GM19351 (cell line): ENCODE measurements at regions not wholly inside any gene's neighbourhood (a gene's known extent, or its start where the extent isn't known, plus 50 kb on each side); places are given as distances from the start of the nearest gene placed in this dataset.
A peak's percentile ranks its signal among the peaks of the same experiment; 100 is the strongest.

Experiments used
- ATAC-seq: cut with Tn5 transposase; IDR thresholded peaks from one replicate; pipeline ENCODE4 v1.9.1; 2021; ENCODE audit warnings: mild to moderate bottlenecking, moderate library complexity; ENCODE audit not compliant: unreplicated experiment

DNA sequence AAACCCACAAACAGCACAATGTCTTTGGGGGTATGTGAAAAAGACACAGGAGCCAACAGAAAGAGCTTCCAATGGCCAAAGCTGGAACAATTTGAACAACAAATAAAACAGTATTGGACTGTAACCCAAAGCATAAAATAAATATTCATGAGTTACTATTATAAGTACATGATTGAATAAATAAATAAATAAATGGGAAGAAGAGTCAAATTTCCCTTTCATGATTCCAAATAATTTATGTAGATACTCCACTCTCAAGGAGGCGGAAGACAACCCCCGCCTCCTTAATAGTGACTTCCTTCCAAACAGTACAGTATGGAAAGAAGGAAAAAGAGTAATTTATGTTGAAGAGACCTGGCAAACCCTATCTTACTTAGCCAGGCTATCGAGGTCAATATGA is 124.4 kb upstream of the P2RY1 start:
- ATAC-seq: no peak

DNA sequence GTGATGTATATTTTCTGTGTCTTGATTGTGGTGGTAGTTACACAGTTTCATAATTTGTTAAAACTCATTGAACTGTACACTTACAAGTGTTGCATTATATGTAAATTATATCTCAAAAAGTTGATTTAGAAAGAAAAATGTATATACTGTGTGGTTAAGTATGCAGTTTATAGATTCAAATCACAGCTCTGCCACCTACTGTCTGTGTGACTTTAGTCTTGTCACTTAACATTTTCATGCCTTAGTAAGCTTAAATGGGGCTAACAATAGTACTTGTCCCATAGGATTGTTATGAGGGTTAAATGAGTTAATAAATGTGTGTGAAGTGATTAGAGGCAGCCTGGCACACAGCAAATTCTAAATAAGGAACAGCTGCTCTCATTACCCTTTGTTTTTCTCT is 120.9 kb upstream of the P2RY1 start:
- ATAC-seq: no peak

DNA sequence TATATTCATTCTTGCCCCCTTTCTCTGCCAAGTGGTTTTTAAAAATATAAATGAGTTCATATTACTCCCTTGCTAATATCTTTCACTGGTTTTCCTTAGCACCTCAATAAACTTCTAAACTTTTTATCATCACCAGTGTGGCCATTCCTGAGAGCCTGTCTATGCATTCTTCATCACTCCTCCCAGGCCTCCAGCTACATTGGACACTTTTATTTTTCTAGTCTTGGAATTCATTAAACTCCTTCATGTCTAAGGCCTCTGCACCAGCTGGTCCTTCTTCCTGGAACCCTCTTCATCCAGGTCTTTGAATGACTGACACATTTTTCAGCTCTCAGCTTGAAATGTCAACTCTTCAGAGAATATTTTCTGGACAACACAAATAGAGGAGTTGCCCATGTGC is 120.4 kb upstream of the P2RY1 start:
- ATAC-seq: no peak

DNA sequence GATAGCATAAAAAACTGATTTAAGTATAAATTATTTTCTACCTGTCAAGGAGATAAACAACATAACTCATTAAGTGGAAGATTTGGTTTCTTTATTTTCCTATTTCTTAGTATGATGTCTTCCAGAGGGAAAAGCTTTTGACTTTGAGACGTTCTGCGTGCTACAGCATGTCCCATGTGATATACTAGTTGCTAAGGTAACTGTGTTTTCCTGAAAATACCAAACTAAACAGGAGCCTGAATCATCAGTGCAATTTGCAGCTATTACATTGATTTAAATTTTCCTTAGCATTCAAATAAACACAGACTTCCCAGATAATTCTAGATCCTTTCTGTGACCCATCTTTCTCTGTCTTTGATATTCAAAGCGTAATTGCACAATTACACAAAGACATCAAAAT is 117.7 kb upstream of the P2RY1 start:
- no peak for ATAC-seq

DNA sequence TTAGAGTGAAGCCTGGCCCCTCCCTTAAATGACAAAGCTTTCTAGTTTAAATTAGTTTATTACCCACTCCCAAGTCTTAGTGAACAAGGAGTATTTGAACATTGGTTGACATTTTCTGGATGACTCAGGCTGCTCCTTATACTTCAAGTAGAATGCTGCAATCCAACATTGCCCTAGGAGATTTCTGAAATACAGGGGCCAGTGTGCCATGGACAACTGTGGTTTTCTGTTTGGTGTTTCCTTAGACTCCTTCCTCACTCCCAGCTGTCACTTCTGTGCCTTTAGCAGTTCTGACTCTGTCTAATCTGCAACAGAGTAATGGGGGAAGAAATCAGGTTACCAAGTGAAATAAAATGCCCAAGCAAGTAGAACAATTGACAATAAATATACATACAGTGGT is 116.1 kb upstream of the P2RY1 start:
- ATAC-seq: no peak

DNA sequence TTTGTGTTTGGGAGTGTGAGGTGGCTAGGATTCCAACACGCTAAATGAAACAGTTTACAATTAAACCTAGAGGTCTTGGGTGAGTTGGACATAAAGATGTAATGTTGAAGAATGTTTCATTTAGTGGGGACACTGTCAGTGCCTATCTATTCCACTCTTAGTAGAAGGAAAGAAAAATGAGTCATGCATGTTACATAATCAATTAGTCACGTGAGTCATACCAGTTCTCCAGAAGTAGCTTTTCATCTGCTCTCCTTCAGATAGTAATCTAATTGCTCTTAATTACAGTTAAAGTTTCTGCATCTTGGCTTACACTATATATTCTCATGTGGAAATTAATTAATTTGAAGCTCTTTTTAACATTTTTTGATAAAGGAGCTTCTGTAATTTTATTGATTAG is 115.7 kb upstream of the P2RY1 start:
- ATAC-seq: no peak

DNA sequence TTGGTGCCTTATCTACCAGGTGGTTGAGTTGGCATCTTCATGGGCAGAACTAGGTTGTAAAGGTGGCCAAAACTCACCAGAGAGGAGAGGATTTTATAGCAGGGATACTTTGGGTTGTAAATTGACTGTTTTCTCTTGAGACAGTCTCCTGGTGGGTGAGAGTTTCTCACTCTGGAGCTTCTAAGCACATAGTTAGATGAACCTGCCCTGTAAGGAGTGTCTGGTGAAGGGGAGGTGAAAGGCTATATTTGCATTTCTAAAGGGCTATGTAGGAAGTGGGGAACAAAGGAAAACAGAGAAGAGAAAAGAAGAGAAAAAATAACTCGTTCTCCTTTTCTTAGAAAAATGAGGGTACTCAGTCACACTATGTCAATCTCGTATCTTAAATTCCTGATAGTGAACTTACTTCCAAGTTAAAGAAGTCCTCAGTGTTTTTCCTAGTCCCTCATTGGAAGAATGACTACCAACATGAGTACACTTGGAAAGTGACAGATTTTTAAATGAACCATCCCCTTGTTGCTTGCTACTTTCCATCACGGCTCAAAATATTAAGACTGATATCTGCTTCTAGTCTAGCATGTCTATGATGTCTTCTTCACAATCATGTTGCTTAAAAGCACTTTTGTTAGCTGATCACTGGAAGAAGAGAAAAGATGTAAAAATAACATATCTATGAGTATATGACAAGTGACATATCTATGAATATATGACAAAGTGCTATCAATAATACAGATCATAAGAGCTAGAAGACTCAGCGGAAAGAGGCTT is 113.8 kb upstream of the P2RY1 start:
- ATAC-seq: no peak

DNA sequence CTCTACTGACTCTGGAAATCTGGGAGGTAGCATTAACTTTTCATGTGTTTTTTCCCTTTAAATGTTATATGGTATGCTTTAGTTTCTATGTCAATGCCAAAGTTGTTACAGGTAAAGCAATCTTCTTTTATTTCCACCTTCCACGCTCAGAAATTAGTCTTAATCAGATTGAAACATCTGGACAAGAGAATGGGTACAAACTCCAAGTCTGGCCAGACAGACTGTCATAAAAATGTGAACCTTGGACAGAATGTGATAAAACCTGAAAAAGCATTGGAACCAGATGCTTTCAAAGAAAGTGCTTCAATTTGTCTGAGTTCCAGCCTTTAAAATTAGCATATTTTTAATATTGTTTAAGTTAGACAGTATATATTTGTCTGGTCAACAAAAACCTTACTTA is 110.7 kb upstream of the P2RY1 start:
- ATAC-seq: no peak

DNA sequence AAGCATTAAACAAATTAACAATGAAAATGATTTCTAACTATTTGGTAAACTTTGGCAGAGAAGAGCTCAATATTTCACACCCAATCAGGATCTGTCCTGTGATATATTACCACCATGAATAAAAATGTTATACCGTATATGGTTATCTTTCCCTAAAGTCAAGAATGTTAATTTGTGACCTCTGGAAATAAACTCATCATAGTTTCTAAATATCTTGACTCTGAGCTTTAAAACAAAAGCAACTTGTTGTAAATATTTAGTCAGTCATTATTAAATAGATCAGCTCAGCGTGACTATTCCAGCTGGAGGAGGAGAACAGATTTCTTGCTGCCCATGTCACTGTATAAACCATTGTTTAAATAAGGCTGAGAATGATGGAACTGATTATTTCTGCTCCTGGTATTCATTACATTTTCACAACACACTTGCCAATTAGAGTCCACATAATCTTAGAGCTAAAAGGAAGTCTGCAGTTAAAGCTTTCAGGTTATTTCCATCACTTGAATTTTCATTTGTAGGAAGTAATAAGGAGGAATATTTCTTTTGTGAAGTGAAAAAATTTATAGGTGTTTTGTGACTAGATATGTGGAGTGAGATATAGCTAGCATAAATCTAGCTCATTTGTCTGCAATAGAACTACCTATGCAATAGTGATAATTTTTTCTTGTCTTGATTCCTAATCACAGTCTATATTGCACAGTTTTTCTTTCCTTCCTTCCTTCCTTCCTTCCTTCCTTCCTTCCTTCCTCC is 106.5 kb upstream of the P2RY1 start:
- ATAC-seq: no peak

DNA sequence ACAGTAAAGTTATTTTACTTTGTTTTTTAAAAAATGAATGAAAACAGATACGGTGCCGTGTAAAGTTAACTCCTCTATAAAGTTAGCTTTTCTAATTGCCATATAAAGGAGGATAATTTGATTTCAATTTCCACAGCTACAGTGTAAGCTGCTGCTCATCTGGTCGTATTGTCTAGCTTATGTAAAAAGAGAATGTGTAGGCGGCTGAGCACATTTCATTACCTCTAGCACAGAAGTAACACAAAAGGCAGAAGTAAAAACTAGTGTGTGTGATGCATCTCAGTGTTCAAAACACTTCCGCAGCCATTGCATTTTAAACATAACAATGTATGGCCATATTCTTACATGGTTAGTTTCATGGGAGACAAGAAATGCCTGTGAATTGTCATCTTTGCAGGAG is 105.0 kb upstream of the P2RY1 start:
- ATAC-seq: peak; percentile 80

DNA sequence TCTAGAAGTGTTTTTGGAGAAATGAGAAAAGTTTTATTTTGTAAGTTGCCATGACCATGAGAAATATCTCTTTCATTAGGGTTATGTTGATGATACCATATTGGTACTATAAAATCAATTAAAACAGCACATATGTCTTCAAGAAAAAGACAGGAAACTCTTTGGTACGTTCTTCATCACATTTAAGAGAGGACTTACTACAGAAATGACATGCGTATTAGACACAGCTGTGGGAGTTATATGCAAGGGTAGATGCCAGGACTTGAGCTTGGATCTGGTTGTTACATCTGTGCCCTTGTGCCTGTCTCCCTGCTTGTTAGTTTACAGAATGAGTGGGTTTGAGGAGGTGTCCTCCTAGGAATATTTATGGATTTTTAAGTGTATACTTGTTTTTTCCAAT is 103.4 kb upstream of the P2RY1 start:
- ATAC-seq: no peak

DNA sequence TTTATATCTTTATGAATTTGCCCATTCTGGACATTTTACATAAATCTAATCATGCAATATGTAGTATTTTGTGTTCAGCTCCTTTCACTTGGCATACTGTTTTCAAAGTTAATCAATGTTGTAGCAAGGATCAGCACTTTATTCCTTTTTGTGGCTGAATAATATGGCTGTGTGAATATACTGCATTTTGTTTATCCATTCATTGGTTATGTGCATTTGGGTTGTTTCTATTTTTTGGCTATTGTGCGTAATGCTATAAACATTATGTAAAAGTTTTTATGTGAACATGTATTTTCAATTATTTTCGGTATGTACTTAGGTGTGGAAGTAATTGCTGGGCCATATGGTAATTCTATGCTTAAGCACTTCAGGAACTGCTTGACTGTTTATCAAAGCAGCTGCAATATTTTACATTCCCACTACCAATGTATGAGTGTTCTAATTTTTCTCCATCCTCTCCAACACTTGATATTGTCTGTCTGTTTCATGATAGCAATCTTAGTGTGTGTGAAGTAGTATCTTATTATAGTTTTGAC is 101.3 kb upstream of the P2RY1 start:
- ATAC-seq: no peak

DNA sequence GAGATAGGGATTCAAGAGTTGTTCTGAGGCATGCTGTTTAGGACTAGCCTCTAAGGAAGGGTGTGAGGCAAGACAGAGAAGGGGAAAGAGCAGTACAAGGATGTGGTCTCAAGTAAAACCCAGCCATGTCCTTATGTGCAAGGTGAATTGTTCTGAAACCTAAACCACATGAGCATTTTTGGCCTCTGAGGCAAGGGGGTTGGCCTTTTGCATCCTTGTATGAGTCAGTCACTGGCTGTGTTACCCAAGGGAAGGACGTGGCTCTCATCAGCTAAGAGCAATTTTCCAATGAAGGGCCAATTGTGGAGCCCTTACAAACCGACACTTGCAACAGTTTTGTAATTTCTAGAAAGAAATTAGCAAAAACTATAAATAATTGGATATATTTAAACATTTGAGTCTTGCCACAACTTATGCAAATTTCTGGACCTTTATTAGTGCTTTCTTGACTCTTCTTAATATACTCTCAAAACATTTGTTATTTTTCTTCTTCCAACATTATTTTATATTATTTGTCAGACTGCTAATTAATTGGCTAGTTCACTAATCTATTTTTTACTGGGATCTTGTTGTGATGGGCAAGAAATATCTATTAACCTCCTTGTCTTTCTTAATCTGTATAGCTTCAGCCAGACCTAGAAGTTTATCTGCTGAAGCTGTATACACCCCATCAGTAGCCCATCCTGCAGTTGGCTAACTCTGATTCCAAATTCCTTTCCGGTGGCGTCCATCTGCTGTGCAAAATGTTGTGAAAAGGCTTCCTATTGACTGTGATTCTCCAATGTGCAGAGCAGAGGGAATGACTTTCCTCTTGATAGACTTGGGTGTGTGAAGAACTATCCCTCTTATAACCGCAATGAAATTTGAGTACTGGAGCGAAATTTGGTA is 97.7 kb upstream of the P2RY1 start:
- ATAC-seq: peak; percentile 98

DNA sequence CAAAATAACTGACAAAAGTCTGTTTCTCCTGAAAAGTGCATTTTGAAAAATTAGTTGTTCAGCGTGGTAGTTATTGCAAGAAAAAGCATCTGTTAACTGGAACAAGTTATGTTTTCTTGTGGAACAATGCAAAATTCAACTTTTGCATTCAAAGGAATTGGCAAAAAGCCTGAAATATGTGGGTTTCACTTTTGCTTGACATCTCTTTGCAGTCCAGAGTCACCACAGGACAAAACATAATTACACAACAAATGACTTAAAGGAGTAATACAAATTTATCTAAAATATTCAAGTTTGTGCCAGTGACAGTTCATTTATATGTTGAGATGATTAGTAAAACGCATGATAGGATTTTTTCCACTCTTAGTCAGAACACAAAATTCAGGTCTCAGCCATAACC is 96.3 kb upstream of the P2RY1 start:
- ATAC-seq: no peak

DNA sequence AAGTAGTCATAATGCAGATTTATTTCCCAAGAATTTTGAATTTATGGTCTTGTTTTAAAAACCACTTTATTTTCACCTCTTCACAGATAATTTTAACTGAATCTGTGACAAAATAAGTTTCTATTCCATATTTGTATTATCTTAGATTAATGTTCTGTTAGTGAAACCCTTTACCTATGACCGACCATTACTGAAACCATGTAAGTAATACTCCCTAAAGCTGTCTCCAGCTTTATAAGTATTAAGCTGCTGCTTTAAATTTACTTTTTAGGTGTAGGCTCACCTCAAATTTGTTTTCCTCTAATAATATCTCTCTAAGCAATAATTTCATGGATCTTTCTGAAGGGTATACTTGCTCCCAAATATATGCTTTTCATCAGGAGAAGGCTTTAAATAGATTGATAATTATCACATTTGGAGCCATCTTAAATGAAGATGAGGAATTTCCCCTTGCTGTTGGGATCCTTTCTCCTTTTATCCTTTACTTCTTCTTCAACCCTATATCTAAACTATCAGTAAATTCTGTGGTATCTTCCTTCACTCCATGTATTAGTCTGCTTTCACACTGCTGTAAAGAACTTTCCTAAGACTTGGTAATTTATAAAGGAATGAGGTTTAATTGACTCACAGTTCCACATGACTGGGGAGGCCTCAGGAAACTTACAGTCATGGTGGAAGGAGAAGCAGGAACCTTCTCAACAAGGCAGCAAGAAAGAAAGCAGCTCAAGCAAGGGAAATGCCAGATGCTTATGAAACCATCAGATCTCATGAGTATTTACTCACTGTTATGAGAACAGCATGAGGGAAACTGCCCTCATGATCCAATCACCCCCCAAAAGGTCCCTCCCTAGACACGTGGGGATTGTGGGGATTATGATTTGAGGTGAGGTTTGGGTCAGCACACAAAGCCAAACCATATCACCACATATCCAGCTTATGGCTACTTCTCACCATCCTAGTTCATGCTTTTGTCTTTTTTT is 92.3 kb upstream of the P2RY1 start:
- peak; percentile 42 for ATAC-seq

DNA sequence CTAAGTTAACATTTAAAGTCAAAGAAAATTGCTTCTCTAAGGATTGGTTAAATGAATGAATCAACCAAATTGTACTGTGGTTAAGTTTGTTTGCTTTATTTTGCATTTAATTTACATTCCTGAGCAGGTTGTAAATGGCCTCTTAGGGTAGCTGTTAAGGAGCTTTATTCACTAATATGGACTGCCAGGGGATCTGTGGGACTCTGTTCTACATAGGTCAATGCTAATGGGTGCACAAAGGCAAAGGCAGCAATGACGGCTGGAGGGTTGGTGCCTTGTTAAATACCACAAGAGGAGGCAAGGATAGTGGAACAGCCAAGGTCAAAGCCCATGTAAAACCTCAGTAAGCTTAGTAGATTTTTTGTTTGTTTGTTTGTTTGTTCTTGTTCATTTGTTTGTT is 89.3 kb upstream of the P2RY1 start:
- ATAC-seq: no peak

DNA sequence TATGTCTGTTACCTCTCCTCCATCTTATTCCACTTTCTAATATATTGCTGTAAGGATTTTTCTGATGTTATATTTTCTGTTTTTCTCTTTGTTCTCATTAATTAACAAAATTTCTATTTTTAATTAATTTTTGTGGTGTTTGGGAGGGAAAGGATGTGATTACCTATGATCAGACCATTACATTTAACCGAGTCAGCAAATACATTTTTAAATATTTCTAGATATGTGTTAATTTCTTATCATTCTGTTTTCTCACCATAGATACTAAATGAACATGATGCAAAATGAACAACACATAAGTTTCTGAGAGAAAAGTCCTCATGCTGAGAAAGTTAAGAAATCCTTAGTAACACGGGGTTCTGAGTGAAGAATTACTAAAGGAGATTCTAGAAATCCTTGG is 80.6 kb upstream of the P2RY1 start:
- no peak for ATAC-seq

DNA sequence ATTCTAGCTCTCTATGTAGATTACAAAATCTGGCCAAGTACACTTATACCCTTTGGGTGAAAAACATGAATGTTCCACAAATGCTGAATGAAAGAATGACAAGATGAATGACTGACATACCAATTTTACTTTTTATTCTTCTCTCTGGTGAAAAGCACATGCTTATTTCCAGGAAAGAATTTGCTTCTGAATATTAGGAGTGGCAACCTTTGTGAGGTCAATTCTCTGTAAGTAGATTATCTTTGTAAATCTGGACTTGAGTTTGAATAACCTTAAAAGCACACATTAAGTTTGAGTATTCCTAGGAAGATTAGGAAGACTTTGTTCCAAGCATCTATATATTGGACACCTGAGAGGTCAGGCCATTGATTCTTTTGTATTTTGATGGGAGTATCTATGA is 78.1 kb upstream of the P2RY1 start:
- no peak for ATAC-seq

DNA sequence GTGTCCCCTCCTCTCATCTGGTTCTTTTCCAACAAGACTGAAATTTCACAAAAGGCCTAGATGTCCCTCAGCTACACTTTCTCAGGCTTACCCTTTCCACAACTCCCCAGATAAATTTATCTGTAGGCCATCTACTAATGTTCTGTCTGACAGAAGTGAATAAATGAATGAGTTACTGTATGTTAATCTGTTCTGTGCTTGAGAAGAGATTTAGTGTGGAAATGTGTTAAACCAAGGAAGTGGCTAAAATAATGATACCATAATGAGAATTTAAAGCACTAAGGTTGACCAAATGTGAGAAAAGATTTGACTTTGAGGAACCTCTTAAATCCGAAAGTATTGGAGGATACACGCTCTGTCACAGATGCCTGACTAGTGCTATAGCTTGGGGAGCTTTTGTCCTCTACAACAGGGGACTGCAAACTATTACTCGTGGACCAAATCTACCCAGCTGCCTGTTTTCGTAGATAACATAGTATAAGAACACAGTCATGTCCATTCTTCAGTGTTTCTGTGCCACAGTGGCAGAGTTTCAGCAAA is 74.8 kb upstream of the P2RY1 start:
- peak; percentile 96 for ATAC-seq

DNA sequence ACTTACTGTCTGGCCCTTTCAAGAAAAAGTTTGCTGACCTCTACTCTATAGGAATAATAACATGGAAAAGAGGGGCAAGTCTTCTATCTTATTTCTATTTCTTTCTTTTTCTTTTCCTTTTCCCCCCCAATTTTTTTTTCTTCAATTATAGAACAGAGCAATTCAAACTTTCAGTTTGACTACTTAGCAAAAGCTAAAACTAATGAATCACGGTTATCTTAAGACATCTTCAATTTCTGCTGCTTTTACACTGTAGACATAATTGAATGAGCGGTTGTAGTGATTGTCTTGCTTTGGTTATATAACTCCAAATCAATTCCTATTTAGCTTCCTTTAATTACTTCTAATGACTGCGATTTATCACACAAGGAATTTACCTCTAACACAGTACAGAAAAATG is 74.3 kb upstream of the P2RY1 start:
- ATAC-seq: peak; percentile 37
